IMR-90 (cell line): ENCODE measurements at regions not wholly inside any gene's neighbourhood (a gene's known extent, or its start where the extent isn't known, plus 50 kb on each side); places are given as distances from the start of the nearest gene placed in this dataset.

Experiments
- ATAC-seq: fragments of 200-7000 bp; cut with Tn5 transposase; 2 replicates; pipeline ENCODE4 v1.9.1; 2020; ENCODE audit warnings: low read depth, mild to moderate bottlenecking, moderate library complexity
- BruUV-seq: library from RNA; stranded (reverse); fragments of 400-500 nt; replicated peaks from 2 replicates; lab custom pipeline; 2021; lab: Mats Ljungman, UMichigan
- CTCF ChIA-PET: fragments of 300-600 bp; formaldehyde crosslinking; extraction: SDS; loops from one replicate; lab custom pipeline; 2021; ENCODE audit warnings: antibody characterized with exemption; lab: Yijun Ruan, JAX
- POLR2A ChIA-PET: fragments of 300-600 bp; sonication (Branson Sonifier 250); formaldehyde crosslinking; loops from one replicate; lab custom pipeline; 2022; ENCODE audit warnings: antibody characterized with exemption; ENCODE audit not compliant: unreplicated experiment; lab: Charles Lee
- DNase-seq: peaks from one replicate; pipeline ENCODE4 v3.0.0; 2013
- H2AFZ ChIP-seq: replicated peaks from 2 replicates; pipeline ENCODE3; 2013; ENCODE audit warnings: low read length, mild to moderate bottlenecking; ENCODE audit not compliant: poor library complexity
- H2AK5ac ChIP-seq: 2 replicates; pipeline ENCODE4 v1.6.1; 2013; ENCODE audit warnings: low read depth, low read length, inconsistent platforms
- H2AK9ac ChIP-seq: replicated peaks from 2 replicates; pipeline ENCODE3; 2013; ENCODE audit warnings: mild to moderate bottlenecking, low read depth, low read length, moderate library complexity; ENCODE audit not compliant: poor library complexity
- H2BK120ac ChIP-seq: 2 replicates; pipeline ENCODE4 v1.6.1; 2013; ENCODE audit warnings: low read depth, low read length, inconsistent platforms
- H2BK15ac ChIP-seq: 3 replicates; pipeline ENCODE4 v1.6.1; 2013; ENCODE audit warnings: low read depth, low read length, inconsistent platforms
- H2BK20ac ChIP-seq: 2 replicates; pipeline ENCODE4 v1.6.1; 2013; ENCODE audit warnings: low read depth, mild to moderate bottlenecking, inconsistent platforms, low read length, moderate library complexity
- H2BK5ac ChIP-seq: 2 replicates; pipeline ENCODE4 v1.6.1; 2013; ENCODE audit warnings: mild to moderate bottlenecking, low read depth, low read length, inconsistent platforms; ENCODE audit not compliant: poor library complexity, severe bottlenecking
- H3K14ac ChIP-seq: replicated peaks from 2 replicates; pipeline ENCODE4 v1.6.1; 2013; ENCODE audit warnings: low read depth, low read length, inconsistent platforms
- H3K18ac ChIP-seq: 2 replicates; pipeline ENCODE4 v1.6.1; 2013; ENCODE audit warnings: low read depth, low read length, control low read depth
- H3K23ac ChIP-seq: 2 replicates; pipeline ENCODE4 v1.6.1; 2013; ENCODE audit warnings: low read depth, low read length, inconsistent platforms
- H3K27ac ChIP-seq: 2 replicates; pipeline ENCODE4 v1.5.1; 2013; ENCODE audit warnings: mild to moderate bottlenecking, control low read depth, low read length; ENCODE audit not compliant: insufficient read depth
- H3K27me3 ChIP-seq: 2 replicates; pipeline ENCODE4 v1.6.1; 2013; ENCODE audit warnings: low read length; ENCODE audit not compliant: control insufficient read depth, insufficient read depth
- H3K36me3 ChIP-seq: 2 replicates; pipeline ENCODE4 v1.6.1; 2013; ENCODE audit warnings: low read length, mixed read lengths; ENCODE audit not compliant: control insufficient read depth, insufficient read depth
- H3K4ac ChIP-seq: 2 replicates; pipeline ENCODE4 v1.6.1; 2013; ENCODE audit warnings: low read depth, low read length, inconsistent platforms
- H3K4me1 ChIP-seq: 2 replicates; pipeline ENCODE4 v1.6.1; 2013; ENCODE audit warnings: low read length, mixed read lengths; ENCODE audit not compliant: control insufficient read depth, insufficient read depth
- H3K4me2 ChIP-seq: 2 replicates; pipeline ENCODE4 v1.6.1; 2013; ENCODE audit warnings: low read depth, mild to moderate bottlenecking, control low read depth, low read length, moderate library complexity
- H3K4me3 ChIP-seq: 2 replicates; pipeline ENCODE4 v1.5.1; 2013; ENCODE audit warnings: low read depth, mild to moderate bottlenecking, control low read depth, low read length, moderate library complexity; ENCODE audit not compliant: insufficient read depth
- H3K56ac ChIP-seq: 2 replicates; pipeline ENCODE4 v1.6.1; 2013; ENCODE audit warnings: low read length, inconsistent platforms; ENCODE audit not compliant: insufficient read depth; ENCODE audit errors: extremely low read depth
- H3K79me1 ChIP-seq, 2 experiments: 2 replicates each; pipeline ENCODE4 v1.6.1; 2013; ENCODE audit warnings: low read length in 2 of 2, inconsistent platforms in 1 of 2, low read depth in 1 of 2
- H3K9ac ChIP-seq: 2 replicates; pipeline ENCODE4 v1.6.1; 2013; ENCODE audit warnings: low read depth, low read length, control low read depth
- H3K9me1 ChIP-seq: 2 replicates; pipeline ENCODE4 v1.6.1; 2013; ENCODE audit warnings: low read length, inconsistent platforms; ENCODE audit not compliant: insufficient read depth
- H3K9me3 ChIP-seq: 2 replicates; pipeline ENCODE4 v1.6.1; 2013; ENCODE audit warnings: low read length; ENCODE audit not compliant: control insufficient read depth, insufficient read depth
- H4K20me1 ChIP-seq: 2 replicates; pipeline ENCODE4 v1.6.1; 2013; ENCODE audit warnings: low read length, inconsistent platforms; ENCODE audit not compliant: insufficient read depth
- H4K5ac ChIP-seq: 2 replicates; pipeline ENCODE4 v1.6.1; 2013; ENCODE audit warnings: mild to moderate bottlenecking, low read depth, low read length, control low read depth
- H4K8ac ChIP-seq, 2 experiments: 2 replicates each; pipeline ENCODE4 v1.6.1; 2013; ENCODE audit warnings: low read depth in 2 of 2, low read length in 2 of 2, control low read depth in 1 of 2, inconsistent platforms in 1 of 2
- H4K91ac ChIP-seq: 2 replicates; pipeline ENCODE4 v1.6.1; 2013; ENCODE audit warnings: low read depth, low read length, inconsistent platforms; ENCODE audit not compliant: insufficient read depth
- BHLHE40 ChIP-seq: fragments of 150-350 bp; IDR thresholded peaks from 2 replicates; pipeline ENCODE4 v1.6.1; 2016; ENCODE audit warnings: mild to moderate bottlenecking, low read depth, low read length
- CEBPB ChIP-seq: IDR thresholded peaks from 2 replicates; pipeline ENCODE4 v1.6.1; 2012; ENCODE audit warnings: low read depth, low read length, improper control_type of control experiment
- CHD1 ChIP-seq: IDR thresholded peaks from 2 replicates; pipeline ENCODE4 v1.6.1; 2012; ENCODE audit warnings: low read depth, low read length, improper control_type of control experiment
- FOS ChIP-seq: fragments of 150-350 bp; IDR thresholded peaks from 2 replicates; pipeline ENCODE4 v1.6.1; 2016; ENCODE audit warnings: low read depth, low read length
- MAFK ChIP-seq: IDR thresholded peaks from 2 replicates; pipeline ENCODE4 v1.6.1; 2012; ENCODE audit warnings: low read depth, low read length, improper control_type of control experiment
- MAZ ChIP-seq: IDR thresholded peaks from 2 replicates; pipeline ENCODE4 v1.6.1; 2012; ENCODE audit warnings: low read depth, mild to moderate bottlenecking, low read length, improper control_type of control experiment, moderate library complexity, borderline replicate concordance
- MXI1 ChIP-seq: IDR thresholded peaks from 2 replicates; pipeline ENCODE4 v1.6.1; 2012; ENCODE audit warnings: low read depth, mild to moderate bottlenecking, low read length, moderate library complexity, borderline replicate concordance
- NFE2L2 ChIP-seq: fragments of 150-350 bp; IDR thresholded peaks from 2 replicates; pipeline ENCODE4 v1.6.1; 2016; ENCODE audit warnings: low read depth, mild to moderate bottlenecking, low read length
- POLR2A ChIP-seq: IDR thresholded peaks from 2 replicates; pipeline ENCODE4 v1.6.1; 2012; ENCODE audit warnings: mild to moderate bottlenecking, low read depth, low read length
- RAD21 ChIP-seq: IDR thresholded peaks from 2 replicates; pipeline ENCODE4 v1.6.1; 2012; ENCODE audit warnings: low read length, improper control_type of control experiment
- RCOR1 ChIP-seq: IDR thresholded peaks from 2 replicates; pipeline ENCODE4 v1.6.1; 2012; ENCODE audit warnings: mild to moderate bottlenecking, low read length, improper control_type of control experiment; ENCODE audit not compliant: insufficient replicate concordance
- RFX5 ChIP-seq: IDR thresholded peaks from 2 replicates; pipeline ENCODE4 v1.8.0; 2012; ENCODE audit warnings: low read depth, mild to moderate bottlenecking, low read length, moderate library complexity
- SMC3 ChIP-seq: fragments of 150-350 bp; IDR thresholded peaks from 2 replicates; pipeline ENCODE4 v1.6.1; 2016; ENCODE audit warnings: low read depth, mild to moderate bottlenecking, antibody characterized with exemption, low read length, moderate library complexity
- dilution Hi-C: fragments of 300-500 bp; cut with HindIII; formaldehyde crosslinking; loops from one replicate; pipeline ENCODE4 v1.14.3; 2018; ENCODE audit warnings: low sequenced_read_pairs; ENCODE audit not compliant: unreplicated experiment
- in situ Hi-C: fragments of 300-500 bp; cut with MboI; formaldehyde crosslinking; loops from 3 replicates; pipeline ENCODE4 v1.14.3; 2019; ENCODE audit warnings: low sequenced_read_pairs, inconsistent platforms, mixed read lengths
- intact Hi-C: fragments of 100-400 bp; cut with micrococcal nuclease; formaldehyde crosslinking; loops from 2 replicates; pipeline ENCODE4 v1.10.0; 2022
- TF ChIP-seq, protein P1 (sequence below): conservative IDR thresholded peaks from 2 replicates; pipeline ENCODE4 v1.5.1; 2012; ENCODE audit warnings: mild to moderate bottlenecking, low read depth, low read length, improper control_type of control experiment
- TF ChIP-seq, protein P2 (sequence below): fragments of 150-350 bp; IDR thresholded peaks from 2 replicates; pipeline ENCODE4 v1.6.1; 2016; ENCODE audit warnings: low read depth, mild to moderate bottlenecking, low read length, moderate library complexity, borderline replicate concordance
- TF ChIP-seq, protein P3 (sequence below): fragments of 150-350 bp; IDR thresholded peaks from 2 replicates; pipeline ENCODE4 v1.6.1; 2017; ENCODE audit warnings: mild to moderate bottlenecking, antibody characterized with exemption, low read length, low read depth

DNA sequence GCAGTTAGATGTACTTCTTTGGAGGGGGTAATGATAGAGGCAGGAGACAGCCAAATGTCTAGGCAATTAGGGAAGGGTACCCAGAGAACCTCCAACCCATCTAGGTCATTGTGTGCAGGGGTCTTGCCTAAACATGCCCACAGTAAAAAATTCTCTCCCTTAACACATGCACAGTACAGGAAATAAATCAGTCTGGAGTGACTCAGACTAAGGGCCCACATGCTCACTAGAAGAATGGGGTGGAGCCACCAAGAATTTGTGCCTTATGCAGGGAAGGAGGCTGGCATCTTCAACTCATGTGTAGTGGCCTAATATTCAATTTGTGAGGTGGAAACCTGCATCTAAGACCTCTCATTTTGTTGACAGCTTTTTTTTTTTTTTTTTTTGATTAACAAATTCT, 945.3 kb upstream of the GRIA3 start:
- Histone ChIP-seq H2BK5ac (no peak overlapping the region), H3K79me1 (no peaks in the 10 kb centered on the region), H2BK120ac (no peak overlapping the region), H3K4me1 (no peaks in the 10 kb centered on the region), H4K8ac (no peak overlapping the region), H3K4ac (no peak overlapping the region), H3K56ac (no peak overlapping the region), H3K23ac (no peak overlapping the region), H4K5ac (no peak overlapping the region), H2BK15ac (no peak overlapping the region), H3K36me3 (no peaks in the 10 kb centered on the region), H3K9me3 (0 out of 2 replicates have a peak, but pooled peaks cover 4% of the 10 kb centered on the region), H4K91ac (no peak overlapping the region), H3K27ac (no peak overlapping the region), H2BK20ac (no peak overlapping the region), H3K4me3 (no peak overlapping the region), H3K14ac (no peak overlapping the region), H3K27me3 (no peaks in the 10 kb centered on the region), H2AFZ (no peak overlapping the region), H3K4me2 (no peak overlapping the region), H3K18ac (no peak overlapping the region), H2AK9ac (no peak overlapping the region), H3K9ac (no peak overlapping the region), H3K9me1 (no peaks in the 10 kb centered on the region), H2AK5ac (no peak overlapping the region), H4K20me1 (no peaks in the 10 kb centered on the region)
- in situ Hi-C loops = no loop called here
- ATAC-seq (no peak), DNase-seq (no peak)
- intact Hi-C loops = no loop called here
- POLR2A ChIA-PET = no interaction called here
- no TSS peak for BruUV-seq
- CTCF ChIA-PET = no interaction called here
- dilution Hi-C loops = no loop called here
- TF ChIP-seq RFX5 = no peak
- TF ChIP-seq MAZ = no peak
- TF ChIP-seq RCOR1 = no peak
- no peak for TF ChIP-seq FOS
- TF ChIP-seq, protein P1, sequence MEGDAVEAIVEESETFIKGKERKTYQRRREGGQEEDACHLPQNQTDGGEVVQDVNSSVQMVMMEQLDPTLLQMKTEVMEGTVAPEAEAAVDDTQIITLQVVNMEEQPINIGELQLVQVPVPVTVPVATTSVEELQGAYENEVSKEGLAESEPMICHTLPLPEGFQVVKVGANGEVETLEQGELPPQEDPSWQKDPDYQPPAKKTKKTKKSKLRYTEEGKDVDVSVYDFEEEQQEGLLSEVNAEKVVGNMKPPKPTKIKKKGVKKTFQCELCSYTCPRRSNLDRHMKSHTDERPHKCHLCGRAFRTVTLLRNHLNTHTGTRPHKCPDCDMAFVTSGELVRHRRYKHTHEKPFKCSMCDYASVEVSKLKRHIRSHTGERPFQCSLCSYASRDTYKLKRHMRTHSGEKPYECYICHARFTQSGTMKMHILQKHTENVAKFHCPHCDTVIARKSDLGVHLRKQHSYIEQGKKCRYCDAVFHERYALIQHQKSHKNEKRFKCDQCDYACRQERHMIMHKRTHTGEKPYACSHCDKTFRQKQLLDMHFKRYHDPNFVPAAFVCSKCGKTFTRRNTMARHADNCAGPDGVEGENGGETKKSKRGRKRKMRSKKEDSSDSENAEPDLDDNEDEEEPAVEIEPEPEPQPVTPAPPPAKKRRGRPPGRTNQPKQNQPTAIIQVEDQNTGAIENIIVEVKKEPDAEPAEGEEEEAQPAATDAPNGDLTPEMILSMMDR = no peak
- TF ChIP-seq, protein P2, sequence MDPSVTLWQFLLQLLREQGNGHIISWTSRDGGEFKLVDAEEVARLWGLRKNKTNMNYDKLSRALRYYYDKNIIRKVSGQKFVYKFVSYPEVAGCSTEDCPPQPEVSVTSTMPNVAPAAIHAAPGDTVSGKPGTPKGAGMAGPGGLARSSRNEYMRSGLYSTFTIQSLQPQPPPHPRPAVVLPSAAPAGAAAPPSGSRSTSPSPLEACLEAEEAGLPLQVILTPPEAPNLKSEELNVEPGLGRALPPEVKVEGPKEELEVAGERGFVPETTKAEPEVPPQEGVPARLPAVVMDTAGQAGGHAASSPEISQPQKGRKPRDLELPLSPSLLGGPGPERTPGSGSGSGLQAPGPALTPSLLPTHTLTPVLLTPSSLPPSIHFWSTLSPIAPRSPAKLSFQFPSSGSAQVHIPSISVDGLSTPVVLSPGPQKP = no peak
- TF ChIP-seq MAFK = no peak
- no peak for TF ChIP-seq MXI1
- no peak for TF ChIP-seq CEBPB
- TF ChIP-seq SMC3 = no peak
- no peak for TF ChIP-seq POLR2A
- TF ChIP-seq RAD21 = no peak
- TF ChIP-seq BHLHE40 = no peak
- no peak for TF ChIP-seq NFE2L2
- TF ChIP-seq, protein P3, sequence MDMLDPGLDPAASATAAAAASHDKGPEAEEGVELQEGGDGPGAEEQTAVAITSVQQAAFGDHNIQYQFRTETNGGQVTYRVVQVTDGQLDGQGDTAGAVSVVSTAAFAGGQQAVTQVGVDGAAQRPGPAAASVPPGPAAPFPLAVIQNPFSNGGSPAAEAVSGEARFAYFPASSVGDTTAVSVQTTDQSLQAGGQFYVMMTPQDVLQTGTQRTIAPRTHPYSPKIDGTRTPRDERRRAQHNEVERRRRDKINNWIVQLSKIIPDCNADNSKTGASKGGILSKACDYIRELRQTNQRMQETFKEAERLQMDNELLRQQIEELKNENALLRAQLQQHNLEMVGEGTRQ = no peak
- no peak for TF ChIP-seq CHD1
